SU-DHL-6 (cell line): ENCODE measurements at regions not wholly inside any gene's neighbourhood (a gene's known extent, or its start where the extent isn't known, plus 50 kb on each side); places are given as distances from the start of the nearest gene placed in this dataset.

ENCODE experiments used
- H2AFZ ChIP-seq: fragments of 200-600 bp; sonication (generic); 2 replicates; pipeline ENCODE4 v1.6.1; 2014; ENCODE audit warnings: low read depth, mild to moderate bottlenecking, moderate library complexity, mixed read lengths, antibody characterized with exemption, low read length; ENCODE audit not compliant: severe bottlenecking
- H3F3A ChIP-seq: fragments of 200-600 bp; shearing (Covaris generic); 2 replicates; pipeline ENCODE4 v1.6.0; 2016; ENCODE audit warnings: antibody characterized with exemption, mild to moderate bottlenecking; ENCODE audit not compliant: insufficient read depth
- H3K27ac ChIP-seq: fragments of 200-600 bp; sonication (generic); 2 replicates; pipeline ENCODE4 v1.5.1; 2016; ENCODE audit warnings: low read depth, mild to moderate bottlenecking, low read length, moderate library complexity, mixed read lengths
- H3K27me3 ChIP-seq: fragments of 200-600 bp; sonication (generic), shearing (Covaris generic); 2 replicates; pipeline ENCODE4 v1.6.0; 2014; ENCODE audit warnings: mild to moderate bottlenecking, low read length
- H3K36me3 ChIP-seq: fragments of 200-600 bp; sonication (generic); 2 replicates; pipeline ENCODE4 v1.6.1; 2014; ENCODE audit warnings: mild to moderate bottlenecking, low read length, mixed read lengths
- H3K4me2 ChIP-seq: fragments of 300-600, 200-600 bp; shearing (Covaris generic), sonication (generic); 2 replicates; pipeline ENCODE4 v1.6.0; 2014; ENCODE audit warnings: low read length, low read depth, mild to moderate bottlenecking; ENCODE audit not compliant: poor library complexity, severe bottlenecking
- H3K4me3 ChIP-seq: fragments of 200-600 bp; sonication (generic); 2 replicates; pipeline ENCODE4 v1.5.1; 2014; ENCODE audit warnings: antibody characterized with exemption, low read length, mild to moderate bottlenecking, mixed read lengths; ENCODE audit not compliant: insufficient read depth, poor library complexity, severe bottlenecking
- H3K79me2 ChIP-seq: fragments of 200-600 bp; sonication (generic); 2 replicates; pipeline ENCODE4 v1.6.1; 2014; ENCODE audit warnings: mild to moderate bottlenecking, low read length, moderate library complexity; ENCODE audit not compliant: insufficient read depth
- H3K9ac ChIP-seq: fragments of 200-600 bp; sonication (generic); 2 replicates; pipeline ENCODE4 v1.7.0; 2014; ENCODE audit warnings: mild to moderate bottlenecking, low read length
- H3K9me2 ChIP-seq: fragments of 200-600 bp; sonication (generic); replicated peaks from 2 replicates; pipeline ENCODE4 v1.6.1; 2014; ENCODE audit warnings: low read length; ENCODE audit not compliant: insufficient read depth
- H3K9me3 ChIP-seq: fragments of 200-600 bp; sonication (generic); 2 replicates; pipeline ENCODE4 v1.6.1; 2014; ENCODE audit warnings: low read length, mixed read lengths; ENCODE audit not compliant: insufficient read depth
- H4K20me1 ChIP-seq: fragments of 200-600 bp; sonication (generic); 2 replicates; pipeline ENCODE4 v1.6.1; 2014; ENCODE audit warnings: low read depth, mild to moderate bottlenecking, antibody characterized with exemption, low read length, moderate library complexity, mixed read lengths
- EZH2phosphoT487 ChIP-seq: fragments of 200-600 bp; sonication (generic), shearing (Covaris generic); conservative IDR thresholded peaks from 2 replicates; pipeline ENCODE4 v1.6.1; 2018; ENCODE audit warnings: mild to moderate bottlenecking, antibody characterized with exemption, low read length, moderate library complexity, mixed read lengths
- TF ChIP-seq, protein P1 (sequence below): fragments of 200-600 bp; sonication (generic); IDR thresholded peaks from one replicate; pipeline ENCODE4 v1.5.1; 2017; ENCODE audit warnings: antibody characterized with exemption, mild to moderate bottlenecking, low read length, moderate library complexity; ENCODE audit not compliant: insufficient read depth, poor library complexity, severe bottlenecking

DNA sequence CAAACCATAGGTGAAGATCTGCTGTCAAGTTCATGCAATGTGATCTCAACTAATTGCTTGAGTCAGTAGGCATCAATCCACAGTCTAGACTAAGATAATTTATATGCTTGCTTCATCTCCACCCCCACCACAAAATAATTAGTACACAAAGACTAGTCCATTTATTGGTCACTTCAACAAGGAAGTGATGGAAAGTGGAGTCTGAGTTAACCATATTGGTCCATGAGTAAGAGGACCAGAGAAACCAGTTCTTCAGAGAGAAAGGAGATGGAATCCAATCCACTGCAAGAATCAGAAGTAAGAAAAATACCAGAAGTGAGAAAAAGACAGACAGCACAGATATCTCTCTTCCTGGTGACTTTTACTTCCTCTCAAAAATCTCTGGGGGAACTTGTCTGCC lies 366.5 kb downstream of the CHSY3 start:
- Histone ChIP-seq H3K9me2 (no peaks in the 10 kb centered on the region), H3K4me3 (no peak overlapping the region), H3K27ac (no peak overlapping the region), H3K4me2 (no peak overlapping the region), H3K9ac (no peak overlapping the region), H3K9me3 (no peaks in the 10 kb centered on the region), H4K20me1 (no peaks in the 10 kb centered on the region), H3F3A (no peaks in the 10 kb centered on the region), H2AFZ (no peak overlapping the region), H3K27me3 (no peaks in the 10 kb centered on the region), H3K79me2 (no peaks in the 10 kb centered on the region), H3K36me3 (no peaks in the 10 kb centered on the region)
- TF ChIP-seq, protein P1, sequence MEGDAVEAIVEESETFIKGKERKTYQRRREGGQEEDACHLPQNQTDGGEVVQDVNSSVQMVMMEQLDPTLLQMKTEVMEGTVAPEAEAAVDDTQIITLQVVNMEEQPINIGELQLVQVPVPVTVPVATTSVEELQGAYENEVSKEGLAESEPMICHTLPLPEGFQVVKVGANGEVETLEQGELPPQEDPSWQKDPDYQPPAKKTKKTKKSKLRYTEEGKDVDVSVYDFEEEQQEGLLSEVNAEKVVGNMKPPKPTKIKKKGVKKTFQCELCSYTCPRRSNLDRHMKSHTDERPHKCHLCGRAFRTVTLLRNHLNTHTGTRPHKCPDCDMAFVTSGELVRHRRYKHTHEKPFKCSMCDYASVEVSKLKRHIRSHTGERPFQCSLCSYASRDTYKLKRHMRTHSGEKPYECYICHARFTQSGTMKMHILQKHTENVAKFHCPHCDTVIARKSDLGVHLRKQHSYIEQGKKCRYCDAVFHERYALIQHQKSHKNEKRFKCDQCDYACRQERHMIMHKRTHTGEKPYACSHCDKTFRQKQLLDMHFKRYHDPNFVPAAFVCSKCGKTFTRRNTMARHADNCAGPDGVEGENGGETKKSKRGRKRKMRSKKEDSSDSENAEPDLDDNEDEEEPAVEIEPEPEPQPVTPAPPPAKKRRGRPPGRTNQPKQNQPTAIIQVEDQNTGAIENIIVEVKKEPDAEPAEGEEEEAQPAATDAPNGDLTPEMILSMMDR = no peak
- TF ChIP-seq EZH2phosphoT487 = no peak

DNA sequence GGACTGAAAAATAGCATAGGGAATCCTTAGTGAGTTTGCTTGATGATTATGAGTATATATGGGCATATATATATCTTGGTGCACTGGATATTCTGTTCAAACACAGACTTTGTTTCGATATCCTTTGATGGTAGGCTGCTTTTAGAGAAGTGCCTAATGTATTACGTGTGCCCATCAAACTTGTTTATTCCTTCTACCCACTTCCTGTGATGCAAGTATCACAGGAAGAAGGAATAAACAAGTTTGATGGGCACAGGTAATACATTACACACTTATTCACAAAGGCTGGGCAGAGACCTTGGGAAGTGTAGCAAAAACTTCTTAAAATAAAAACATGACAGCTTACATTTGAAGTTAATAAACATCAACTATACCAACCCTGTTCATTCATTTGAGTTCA lies 364.2 kb downstream of the CHSY3 start:
- H2AFZ ChIP-seq = no peak overlapping the region
- H3K4me3 ChIP-seq = no peak overlapping the region
- no peak overlapping the region for H3K4me2 ChIP-seq
- H4K20me1 ChIP-seq = no peaks in the 10 kb centered on the region
- H3K9me2 ChIP-seq = no peaks in the 10 kb centered on the region
- no peak overlapping the region for H3K27ac ChIP-seq
- no peaks in the 10 kb centered on the region for H3K9me3 ChIP-seq
- no peaks in the 10 kb centered on the region for H3K36me3 ChIP-seq
- no peak for TF ChIP-seq EZH2phosphoT487
- TF ChIP-seq, protein P1 = no peak
- H3K9ac ChIP-seq = no peak overlapping the region
- no peaks in the 10 kb centered on the region for H3K27me3 ChIP-seq
- no peaks in the 10 kb centered on the region for H3F3A ChIP-seq
- no peaks in the 10 kb centered on the region for H3K79me2 ChIP-seq

DNA sequence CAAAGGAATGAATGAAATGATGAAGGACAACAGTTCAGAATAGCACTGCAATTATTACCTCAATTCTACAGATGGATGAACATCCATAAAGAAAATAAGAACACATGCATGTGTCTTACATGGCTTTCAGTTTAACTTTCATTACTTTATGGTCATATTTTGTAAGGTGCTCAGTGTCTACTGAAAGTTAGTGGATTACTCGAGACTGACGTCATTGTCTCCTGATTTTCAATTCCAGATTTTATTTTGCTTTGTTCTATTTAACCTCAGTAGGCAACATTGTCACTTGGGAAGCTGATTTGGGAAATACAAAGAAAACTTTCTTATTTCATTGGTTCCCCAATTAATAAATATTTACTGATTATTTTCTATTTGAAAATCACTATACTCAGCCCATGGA lies 363.7 kb downstream of the CHSY3 start:
- Histone ChIP-seq H3F3A (no peaks in the 10 kb centered on the region), H3K4me3 (no peak overlapping the region), H3K4me2 (no peak overlapping the region), H3K27me3 (no peaks in the 10 kb centered on the region), H3K27ac (no peak overlapping the region), H3K9me2 (no peaks in the 10 kb centered on the region), H3K9me3 (no peaks in the 10 kb centered on the region), H3K79me2 (no peaks in the 10 kb centered on the region), H3K9ac (no peak overlapping the region), H2AFZ (no peak overlapping the region), H3K36me3 (no peaks in the 10 kb centered on the region), H4K20me1 (no peaks in the 10 kb centered on the region)
- TF ChIP-seq, protein P1 = no peak
- no peak for TF ChIP-seq EZH2phosphoT487
